GM19452 (cell line): ENCODE measurements at regions not wholly inside any gene's neighbourhood (a gene's known extent, or its start where the extent isn't known, plus 50 kb on each side); places are given as distances from the start of the nearest gene placed in this dataset.

ENCODE experiments used
- ATAC-seq: cut with Tn5 transposase; IDR thresholded peaks from one replicate; pipeline ENCODE4 v1.9.1; 2021; ENCODE audit not compliant: unreplicated experiment

DNA sequence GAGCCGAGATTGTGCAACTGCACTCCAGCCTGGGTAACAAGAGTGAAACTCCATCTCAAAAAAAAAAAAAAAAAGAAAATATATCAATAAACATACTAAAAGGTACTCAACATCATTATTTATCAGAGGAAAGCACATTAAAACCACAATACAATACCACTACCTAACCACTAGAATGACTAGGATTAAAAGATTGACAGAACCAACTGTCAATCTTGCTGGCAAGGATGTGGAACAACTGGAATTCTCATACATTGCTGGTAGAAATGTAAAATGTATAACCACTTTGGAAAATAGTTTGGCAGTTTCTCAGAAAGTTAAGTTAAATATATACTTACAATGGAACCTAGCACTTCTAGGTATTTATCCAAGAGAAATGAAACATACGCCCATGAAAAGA, 88.6 kb downstream of the B3GNT2 start:
- no peak for ATAC-seq

DNA sequence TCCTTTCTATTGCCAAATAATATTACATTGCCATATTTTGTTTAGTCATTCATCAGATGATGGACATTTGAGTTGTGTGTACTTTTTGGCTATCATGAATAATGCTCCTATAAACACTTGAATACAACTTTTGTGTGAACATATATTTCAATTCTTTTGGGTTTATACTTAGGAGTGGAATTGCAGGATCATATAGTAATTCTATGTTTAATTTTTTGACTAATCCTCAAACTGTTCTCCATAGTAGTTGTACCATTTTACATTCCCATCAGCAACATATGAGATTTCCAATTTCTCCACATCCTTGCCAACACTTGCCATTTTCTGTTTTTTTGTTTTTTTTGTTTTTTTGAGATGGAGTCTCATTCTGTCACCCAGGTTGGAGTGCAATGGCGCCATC, 87.2 kb downstream of the B3GNT2 start:
- ATAC-seq, result no peak

DNA sequence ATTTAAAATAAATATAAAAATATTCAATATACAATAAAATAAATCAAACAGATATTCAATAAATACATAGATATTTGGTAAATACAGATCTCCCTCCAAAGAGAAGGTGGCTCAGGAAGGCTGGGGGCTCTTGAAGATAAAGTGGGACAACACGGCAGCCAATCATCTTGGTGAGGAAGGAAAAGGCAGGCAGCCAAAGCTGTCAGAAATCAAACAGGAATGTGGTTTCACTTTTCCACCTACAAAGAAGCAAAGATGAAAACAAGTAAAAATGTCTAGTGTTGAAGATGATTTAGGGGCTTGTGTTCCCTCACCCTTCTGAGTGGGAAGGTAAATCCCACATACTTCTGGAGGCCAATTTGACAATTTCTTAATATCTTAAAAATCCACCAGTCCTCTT, 85.7 kb downstream of the B3GNT2 start:
- ATAC-seq, result no peak

DNA sequence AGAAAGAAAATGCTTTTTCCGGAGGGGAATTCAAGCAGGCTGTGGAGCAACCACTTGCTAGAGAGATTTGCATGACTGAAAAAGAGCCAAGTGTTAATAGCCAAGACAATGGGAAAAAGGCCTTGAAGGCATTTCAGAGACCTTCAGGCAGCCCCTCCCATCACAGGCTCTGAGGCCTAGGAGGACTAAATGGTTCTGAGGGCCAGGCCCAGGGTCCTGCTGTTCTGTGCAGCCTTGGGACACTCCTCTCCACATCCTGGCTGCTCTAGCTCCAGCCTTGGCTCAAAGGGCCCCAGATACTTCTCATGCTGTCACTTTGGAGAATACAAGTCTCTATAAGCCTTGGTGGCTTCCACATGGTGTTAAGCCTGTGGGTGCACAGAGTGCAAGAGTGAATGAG, 81.8 kb downstream of the B3GNT2 start:
- no peak for ATAC-seq
